ENCODE measurements at regions not wholly inside any gene's neighbourhood (a gene's known extent, or its start where the extent isn't known, plus 50 kb on each side); places are given as distances from the start of the nearest gene placed in this dataset.

DNA sequence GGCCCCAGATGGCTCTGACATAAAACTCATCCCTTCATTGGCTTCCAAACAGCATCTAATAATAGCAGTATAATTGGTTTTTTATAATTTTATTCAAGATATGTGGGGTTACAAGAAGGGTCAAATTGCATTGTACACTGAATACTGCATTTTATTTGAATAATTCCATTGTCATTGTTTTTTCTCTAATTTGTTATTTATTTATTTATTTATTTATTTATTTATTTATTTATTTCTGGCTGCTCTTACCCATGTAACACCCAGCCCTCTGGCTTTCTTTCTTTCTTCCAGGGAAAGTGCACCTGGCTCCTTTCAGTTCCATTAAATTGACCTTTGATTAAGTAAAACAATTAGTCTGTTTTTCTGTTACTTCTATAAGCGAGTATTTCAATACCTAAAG, 210.1 kb downstream of the CDH9 start:
- no peak for DNase-seq (ENCODE audit: low spot score)

DNA sequence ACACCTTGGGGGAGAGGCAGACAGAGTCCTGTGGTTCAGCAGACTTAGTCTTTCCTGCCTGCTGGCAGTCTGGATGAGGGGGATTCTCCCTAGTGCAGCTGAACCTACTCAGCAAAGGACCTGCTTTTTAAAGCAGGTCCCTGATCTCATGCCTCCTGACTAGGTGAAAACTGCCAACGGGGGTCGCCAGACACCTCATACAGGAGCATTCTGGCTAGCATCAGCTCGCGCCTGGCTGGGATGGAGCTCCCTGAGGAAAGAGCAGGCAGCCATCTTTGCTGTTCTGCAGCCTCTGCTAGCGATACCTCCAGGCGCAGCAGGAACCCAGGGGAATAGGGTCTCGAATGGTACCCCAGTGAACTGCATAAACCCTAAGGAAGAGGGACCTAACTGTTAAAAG, 225.2 kb downstream of the CDH9 start:
- DNase-seq (ENCODE audit: low spot score): no peak

DNA sequence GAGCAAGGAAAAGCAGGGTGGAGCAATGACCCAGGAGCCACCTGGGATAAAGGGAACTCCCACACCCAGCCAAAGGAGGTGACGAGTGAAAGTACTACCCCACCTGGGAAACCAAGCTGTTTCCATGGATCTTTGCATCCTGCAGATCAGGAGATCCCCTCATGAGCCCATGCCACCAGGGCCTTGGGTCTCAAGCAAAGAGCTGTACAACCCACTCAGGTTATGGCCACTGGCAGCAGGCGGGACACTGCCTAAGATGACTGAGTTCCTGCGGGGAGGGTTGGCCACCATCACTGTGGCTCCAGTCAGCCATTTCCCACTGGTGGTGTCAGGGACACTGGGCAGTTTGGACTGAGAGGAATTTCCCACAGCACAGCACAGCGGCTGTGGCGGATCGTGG, 225.7 kb downstream of the CDH9 start:
- DNase-seq (ENCODE audit: low spot score): no peak

DNA sequence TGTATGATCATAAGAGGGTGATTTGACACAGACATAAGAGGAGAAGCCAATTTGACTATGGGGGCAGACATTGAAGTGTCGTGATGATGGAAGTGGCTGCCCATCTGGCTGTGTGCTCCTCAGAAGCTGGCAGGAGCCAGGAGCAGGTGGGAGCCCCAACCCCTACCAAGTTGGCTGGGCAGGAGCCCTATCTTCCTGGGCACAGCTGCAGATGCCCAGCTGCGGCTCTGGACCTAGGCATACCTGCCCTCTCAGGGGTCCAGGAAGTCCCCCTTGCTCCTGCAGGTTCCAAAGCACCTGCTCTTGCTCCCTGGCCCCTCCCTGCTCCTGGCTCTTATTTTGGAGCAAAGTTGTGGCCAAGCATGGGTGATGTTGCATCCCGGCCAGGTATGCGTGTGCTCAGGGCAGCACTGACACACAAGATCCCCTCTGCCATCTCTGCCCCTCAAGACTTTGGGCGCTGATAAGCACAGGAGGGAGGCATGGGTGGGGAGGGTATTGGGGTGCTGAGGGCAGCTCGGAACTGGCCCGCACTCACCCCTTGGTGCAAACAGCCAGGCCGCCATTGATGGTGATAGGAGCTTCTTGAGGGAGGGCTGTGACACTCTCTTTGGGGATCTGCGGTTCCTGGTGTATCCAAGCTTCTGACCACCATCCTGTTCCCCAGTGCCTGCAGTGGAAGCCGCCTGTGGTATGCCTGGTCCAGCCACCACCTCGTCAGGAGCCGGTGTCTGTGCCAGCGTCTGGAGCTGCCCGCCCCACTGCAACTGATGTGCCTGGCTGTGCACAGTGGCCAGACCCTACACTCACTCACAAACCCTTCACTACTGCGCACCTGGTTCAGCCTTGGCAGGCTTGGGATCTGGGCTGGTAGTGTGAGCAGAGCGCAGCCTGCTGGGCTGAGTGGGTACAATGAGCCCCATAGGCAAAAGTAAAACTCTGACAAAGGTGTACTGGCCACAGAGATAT, 230.9 kb downstream of the CDH9 start:
- no peak for DNase-seq (ENCODE audit: low spot score)

DNA sequence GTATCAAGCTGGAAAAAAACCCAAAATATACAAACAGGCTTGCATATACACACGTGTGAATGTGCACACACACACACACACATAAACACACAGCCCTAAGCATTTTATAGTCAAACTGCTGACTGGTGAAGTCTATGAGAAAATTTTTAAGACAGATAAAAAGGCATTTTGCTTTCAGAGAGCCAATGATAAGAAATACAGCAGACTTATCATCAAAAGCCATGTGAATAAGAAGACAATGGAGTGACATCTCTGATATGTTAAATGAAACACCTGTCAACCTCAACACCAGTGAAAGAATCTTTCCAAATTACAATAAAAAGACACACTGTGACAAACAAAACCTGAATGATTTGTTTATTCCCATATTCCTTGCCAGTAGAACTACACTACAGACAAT, 233.3 kb downstream of the CDH9 start:
- no peak for DNase-seq (ENCODE audit: low spot score)

DNA sequence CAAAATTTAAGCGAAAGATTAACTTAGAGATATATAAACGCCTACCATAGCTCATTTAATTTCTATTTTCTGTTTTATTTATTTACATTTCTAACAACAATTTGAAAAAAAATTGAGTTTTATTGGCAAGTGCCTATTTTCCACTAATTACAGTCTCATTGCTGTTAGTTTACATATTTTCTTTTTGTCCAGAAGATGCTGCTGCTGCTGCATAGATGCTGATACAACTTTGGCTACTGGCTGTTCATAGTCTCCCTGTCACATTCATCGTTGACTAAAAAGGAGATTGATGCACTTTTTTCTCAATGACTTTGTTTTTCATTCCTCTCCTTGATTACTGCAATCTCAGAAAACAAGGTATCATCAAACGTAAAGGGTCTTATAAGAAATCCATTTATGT, 235.4 kb downstream of the CDH9 start:
- DNase-seq (ENCODE audit: low spot score): no peak

DNA sequence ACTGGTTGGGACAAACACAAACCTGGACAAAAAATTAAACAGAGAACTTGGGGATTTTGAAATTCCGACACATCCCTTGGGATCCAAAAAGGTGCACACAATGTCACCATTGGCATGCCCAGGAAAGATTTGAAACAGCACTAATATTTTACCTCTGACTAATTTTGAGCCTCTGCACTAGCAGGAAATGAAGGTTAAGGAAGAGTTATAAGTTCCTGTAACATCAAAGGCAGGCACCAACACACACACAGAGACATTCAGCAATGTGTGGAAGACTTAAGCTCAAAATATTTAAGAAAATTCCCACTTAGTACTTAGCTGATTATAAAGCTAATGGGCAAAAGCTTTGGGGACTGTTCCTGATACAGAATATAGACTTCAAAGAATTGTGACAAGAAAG, 247.0 kb downstream of the CDH9 start:
- no peak for DNase-seq (ENCODE audit: low spot score)

DNA sequence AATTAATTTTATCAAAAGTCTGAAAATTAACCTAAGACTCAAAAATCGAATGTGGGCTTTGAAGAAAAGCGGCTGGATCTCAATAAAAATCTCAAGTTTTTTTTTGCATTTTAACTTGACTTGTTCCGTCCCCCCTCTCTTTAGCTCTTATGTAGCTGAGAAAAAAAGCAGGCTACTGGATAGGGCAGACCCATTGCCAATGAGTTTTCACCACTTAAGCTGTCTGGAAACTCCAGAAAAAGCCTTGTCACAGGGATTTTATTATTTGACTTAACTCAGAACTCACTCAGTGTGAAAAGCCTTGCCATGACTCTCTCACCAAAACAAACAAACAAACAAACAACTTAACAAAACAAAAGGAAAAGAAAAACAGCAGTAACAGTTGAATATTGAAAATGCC, 247.4 kb downstream of the CDH9 start:
- no peak for DNase-seq (ENCODE audit: low spot score)

DNA sequence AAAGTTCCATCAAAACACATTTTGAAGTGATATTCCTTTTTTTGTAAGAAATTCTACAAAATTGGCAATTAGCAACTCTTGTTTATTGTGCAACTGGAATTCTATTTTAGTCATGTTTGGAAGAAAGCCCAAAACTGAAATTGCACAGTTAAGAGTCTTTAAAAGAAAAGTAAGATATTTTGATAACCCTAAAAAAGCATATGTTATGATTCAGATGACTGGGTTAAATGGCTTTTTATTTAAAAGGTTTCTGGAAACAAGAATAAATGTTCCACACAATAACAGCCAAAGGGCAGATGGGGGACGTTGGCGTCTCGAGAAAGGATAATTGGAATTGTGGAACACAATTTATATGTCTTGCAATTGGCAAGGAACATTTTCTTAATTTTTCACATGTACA, 275.2 kb downstream of the CDH9 start:
- DNase-seq (ENCODE audit: low spot score): no peak

DNA sequence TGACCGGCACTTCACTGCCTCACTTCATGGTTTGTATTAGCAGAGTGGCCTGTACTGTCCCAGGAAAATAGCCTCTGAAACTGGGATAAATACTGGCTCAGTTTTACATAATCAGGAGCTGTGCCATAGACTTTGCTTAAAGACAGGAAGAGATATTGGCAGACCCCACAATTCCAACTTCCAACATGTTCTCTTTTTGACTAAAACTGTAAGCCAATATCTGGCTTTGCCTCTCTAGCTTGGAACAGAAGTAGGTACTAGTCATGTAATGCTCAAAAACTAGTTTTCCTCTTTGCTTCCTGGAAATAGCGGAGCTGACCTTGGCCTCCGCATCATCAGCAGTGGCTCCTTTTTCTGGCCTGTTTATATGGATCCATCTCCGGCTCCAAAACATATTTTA, 276.9 kb downstream of the CDH9 start:
- no peak for DNase-seq (ENCODE audit: low spot score)

DNA sequence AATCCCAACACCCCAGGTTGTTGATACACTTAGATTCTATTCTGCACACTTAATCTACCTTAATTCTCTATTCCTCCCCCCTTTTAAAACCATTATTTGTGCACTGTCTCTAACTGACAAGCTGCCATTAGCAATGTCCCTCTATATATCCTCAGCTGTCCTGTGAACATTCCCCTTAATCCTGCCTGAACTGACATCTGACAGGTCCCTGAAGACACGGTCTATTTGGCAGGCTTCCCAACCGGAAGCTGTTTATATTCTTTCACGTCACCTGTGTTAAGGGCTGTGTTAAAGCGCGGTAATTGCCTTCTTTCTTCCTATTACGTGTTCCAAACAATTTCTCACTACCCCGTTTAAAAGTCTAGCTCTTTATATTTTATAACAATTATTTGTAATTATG, 277.3 kb downstream of the CDH9 start:
- DNase-seq (ENCODE audit: low spot score): peak; percentile 29

DNA sequence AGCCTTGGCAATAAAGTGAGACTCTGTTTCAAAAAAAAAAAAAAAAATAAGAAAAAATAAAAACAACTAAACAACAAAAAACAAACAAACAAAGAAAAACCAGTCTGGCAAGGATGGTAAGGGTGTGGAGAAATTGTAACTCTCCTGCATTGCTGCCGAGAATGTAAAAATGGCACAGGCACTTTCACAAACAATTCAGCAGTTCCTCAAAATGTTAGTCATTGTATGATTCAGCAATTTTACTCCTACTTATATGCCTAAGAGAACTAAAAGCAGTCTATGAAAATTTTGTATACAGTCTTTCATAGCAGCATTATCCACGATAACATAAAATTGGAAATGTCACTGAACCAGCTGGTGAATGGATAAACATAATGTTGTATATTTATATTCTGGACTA, 280.4 kb downstream of the CDH9 start:
- no peak for DNase-seq (ENCODE audit: low spot score)

DNA sequence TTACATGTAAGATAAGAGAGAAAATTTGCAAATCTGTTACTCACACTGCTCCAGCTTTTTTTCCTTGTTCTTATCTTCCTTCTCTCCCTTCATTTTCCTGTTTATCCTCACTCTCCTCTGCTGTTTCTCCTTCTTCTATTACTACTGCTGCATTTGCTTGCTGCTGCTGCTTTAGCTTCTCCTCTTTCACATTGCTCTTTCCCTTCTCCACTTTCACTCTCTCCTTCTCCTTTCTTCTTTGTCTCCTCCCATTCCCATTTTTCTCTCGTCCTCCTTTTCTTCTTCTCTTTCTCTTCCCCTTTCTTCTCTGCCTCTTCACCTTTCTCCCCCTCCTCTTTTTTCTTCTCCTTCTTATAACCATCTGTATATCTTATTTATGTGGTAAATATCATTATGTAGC, 288.6 kb downstream of the CDH9 start:
- no peak for DNase-seq (ENCODE audit: low spot score)

DNA sequence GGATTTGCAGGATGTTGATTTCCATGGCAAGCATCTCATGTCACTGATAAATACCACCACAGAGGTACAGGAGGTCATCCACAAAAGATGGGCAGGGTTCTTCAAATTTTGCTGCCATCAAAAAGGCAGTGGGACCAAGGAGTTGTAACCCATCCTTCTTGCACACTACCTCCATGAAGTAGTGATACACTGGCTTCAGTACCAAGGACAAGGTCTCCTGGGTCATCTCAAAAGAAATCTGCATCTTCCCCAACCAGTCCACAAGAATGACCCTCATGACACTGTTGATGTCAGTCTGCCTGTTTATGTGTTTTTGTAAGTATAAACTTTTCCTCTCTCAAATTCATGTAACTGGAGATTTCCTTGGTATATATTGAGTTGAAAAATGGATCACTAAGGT, 298.2 kb downstream of the CDH9 start:
- DNase-seq (ENCODE audit: low spot score): no peak

DNA sequence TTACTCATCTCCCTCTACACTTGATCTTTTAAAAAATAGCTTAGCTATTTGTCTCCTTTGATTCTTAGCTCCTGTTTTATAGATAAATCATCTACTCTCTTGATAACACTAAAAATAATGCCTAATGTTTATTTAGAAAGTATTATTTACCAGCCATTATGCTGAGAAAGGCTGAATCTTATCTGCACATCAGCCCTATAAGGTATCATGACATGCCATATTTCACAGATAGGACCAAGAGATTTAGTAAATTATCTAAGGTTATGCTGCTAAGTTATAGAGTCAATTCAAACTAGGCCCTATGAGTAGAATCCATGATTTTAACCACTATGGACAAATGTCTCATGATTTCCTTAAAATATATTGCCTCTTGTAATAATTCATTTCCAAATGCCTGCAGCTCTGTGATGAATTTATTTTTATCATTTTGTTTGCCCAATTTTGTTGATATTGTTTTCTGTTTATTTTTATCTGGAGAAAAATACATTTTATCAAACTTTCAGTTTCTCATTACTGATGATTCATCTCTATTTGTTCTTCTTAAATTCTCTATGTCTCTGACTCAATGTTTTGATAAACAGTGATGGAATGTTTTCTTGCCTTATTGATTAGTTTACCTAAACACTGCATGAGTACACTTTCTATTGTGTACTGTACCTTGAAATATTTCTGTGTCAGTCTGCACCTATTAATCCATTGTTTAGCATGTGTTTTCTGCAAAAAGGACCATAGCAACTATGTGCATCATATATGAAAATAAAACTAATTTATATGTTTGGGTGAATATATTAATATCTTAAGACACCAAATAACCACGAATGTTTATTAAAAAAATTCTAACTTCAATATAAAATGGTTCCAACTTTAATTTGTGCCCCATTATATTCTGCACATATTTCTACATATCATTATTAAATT, 300.8 kb downstream of the CDH9 start:
- DNase-seq (ENCODE audit: low spot score): no peak

DNA sequence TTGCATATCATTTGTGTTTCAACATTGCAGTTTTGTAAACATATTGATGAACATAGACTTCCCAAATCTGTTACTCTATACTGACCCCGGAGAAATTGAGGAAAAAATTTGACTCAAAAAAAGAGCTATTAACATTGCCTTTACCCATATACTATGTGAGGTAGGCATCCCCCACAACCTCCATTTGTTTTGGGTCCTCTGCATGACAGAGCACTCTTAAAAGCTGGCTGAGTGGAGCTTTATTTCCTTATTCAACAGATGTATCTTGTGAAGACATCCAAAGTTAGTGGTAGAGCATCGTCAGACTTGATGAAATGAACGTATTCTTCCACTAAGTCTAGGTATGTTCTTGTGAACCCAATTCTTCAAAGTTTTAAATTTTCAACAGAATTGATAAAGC, 310.5 kb downstream of the CDH9 start:
- no peak for DNase-seq (ENCODE audit: low spot score)

DNA sequence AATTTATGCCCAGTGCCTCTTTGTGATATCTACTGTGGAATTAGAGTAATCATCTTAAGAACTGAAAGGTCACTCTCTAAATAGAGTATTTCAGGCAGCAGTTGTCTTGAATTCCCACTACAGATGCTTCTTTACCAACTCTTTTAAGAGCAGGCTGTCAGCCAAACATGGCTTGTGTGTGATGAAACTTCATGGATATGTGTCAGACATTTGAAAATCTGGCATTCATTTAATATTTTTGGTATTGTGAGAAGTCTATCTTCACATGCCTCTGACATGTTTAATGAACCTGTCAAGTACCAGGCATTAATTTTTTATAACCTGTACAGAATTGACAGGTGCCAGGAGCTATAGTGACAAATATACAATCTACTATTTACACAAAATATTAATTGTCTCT, 318.6 kb downstream of the CDH9 start:
- no peak for DNase-seq (ENCODE audit: low spot score)

DNA sequence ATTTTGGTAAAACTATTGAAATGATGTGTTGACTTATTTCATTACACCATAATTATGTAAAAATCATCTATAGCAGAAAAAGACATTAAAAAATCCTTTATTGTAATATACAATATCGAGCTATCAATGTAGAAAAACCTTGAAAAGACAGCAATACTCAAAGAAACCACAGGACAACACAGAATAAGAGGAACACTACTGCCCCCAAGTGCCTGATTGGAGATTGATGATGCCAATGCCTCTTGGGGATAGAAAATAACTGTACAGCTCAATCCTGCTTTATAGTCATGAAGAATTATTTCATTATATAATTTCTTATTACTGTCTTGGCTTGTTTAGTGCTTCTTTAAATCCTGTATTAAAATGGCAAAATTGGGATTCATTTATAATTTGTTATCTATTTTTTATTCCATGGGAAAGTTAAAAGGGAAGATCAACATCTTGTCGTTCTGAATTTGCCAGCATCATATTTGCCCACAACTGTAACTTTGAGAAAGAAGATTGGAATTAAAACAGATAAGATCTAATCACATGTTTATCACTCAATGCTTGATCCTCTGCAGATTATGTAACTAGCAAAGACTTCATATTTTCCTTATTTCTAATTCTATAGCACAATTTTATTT, 337.5 kb downstream of the CDH9 start:
- DNase-seq (ENCODE audit: low spot score): peak; percentile 84

DNA sequence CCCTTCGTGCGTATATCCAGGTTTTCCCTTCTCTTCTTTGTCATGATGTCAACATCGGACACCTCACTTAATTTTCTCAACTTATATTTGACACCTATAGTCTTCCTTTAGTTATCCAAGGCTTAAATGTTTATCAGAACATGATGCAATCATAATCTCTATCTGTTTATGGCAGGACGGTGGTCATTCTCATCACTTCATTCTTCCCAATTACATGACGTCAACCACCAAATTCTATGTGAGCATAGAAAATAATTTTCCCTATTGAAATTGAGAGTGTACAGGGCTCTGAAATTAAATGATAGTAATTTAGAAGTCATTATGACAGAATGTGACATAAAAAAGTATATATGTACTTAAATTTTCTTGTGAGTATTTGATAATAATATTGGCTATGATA, 345.4 kb downstream of the CDH9 start:
- no peak for DNase-seq (ENCODE audit: low spot score)

DNA sequence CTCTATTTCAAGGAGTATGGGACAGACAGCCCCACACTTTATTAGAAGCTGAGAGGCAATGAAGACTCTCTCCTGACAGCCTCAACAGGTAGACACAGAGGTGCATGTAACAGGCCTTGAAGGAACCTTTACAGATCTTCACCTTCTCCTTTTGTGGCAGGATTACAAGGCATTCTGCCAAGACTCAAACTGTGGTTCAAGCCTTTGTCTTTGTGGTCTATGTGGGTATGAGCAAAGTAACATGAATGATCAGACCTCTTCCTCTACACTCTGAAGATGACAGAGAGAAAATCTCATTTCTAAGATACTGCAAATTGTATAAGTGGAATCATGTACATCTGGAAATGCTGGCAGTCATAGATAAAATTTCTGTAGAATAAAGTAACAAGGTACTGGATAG, 346.9 kb downstream of the CDH9 start:
- DNase-seq (ENCODE audit: low spot score): no peak

DNA sequence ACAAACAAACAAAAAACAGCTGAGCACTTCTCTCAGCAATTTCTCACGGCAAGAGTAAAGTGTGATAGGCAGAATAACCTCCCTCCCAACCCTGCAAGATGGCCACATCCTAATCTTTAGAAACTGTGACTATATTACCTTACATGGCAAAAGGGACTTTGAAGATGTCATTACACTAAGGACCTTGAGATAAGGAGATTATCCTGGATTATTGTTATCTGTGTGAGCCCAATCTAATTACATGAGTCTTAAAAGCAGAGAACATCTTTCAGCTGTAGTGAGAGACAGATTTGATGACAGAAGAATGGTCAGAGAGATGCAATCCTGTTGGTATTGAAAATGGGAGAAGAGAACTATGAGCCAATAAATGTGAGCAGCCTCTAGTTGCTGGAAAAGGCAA, 347.9 kb downstream of the CDH9 start:
- DNase-seq (ENCODE audit: low spot score): no peak

DNA sequence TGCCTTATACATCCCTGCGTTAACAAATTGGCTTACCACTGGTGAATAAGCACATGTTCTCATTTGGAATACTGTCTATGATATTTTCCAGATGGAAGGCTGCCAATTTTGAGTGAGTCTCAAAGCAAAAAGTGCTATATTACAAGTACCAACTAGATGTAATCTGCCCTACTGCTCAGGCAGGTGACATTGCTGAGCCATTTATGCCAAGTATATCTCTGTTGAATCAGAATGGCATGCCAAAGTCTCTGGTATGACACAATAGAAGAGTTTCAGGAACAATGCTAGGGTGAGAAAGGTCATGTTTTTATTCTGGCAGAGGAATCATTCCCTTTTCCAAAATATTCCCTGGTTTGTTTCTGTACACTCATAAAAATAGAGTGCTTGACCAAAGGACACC, 356.5 kb downstream of the CDH9 start:
- DNase-seq (ENCODE audit: low spot score): no peak

Measured in HT-29 (cell line).